ENCODE measurements at regions not wholly inside any gene's neighbourhood (a gene's known extent, or its start where the extent isn't known, plus 50 kb on each side); places are given as distances from the start of the nearest gene placed in this dataset.
A peak's percentile ranks its signal among the peaks of the same experiment; 100 is the strongest.
"Not testable (repeated sequence)": the region's sequence is repeated elsewhere in the genome, so short reads cannot be mapped to it uniquely, and the experiment has no call there.

- no peak for DNase-seq (ENCODE audit: low read depth)
- no peak overlapping the region for H3K4me3 ChIP-seq (ENCODE audit: low read depth, low read length)
- TF ChIP-seq CTCF (conservative IDR thresholded peaks at IDR 0.05; ENCODE audit: low read depth, low read length) = no peak
Observed at GRCh38 chr13:37966266-37966665, 96.7 kb upstream of the TRPC4 start.

- peak; percentile 50 for TF ChIP-seq CTCF (conservative IDR thresholded peaks at IDR 0.05; ENCODE audit: low read depth, low read length)
- DNase-seq (ENCODE audit: low read depth) = peak; percentile 35
- no peak overlapping the region for H3K4me3 ChIP-seq (ENCODE audit: low read depth, low read length)
Observed at GRCh38 chr13:37960427-37960826, 90.9 kb upstream of the TRPC4 start.

DNA sequence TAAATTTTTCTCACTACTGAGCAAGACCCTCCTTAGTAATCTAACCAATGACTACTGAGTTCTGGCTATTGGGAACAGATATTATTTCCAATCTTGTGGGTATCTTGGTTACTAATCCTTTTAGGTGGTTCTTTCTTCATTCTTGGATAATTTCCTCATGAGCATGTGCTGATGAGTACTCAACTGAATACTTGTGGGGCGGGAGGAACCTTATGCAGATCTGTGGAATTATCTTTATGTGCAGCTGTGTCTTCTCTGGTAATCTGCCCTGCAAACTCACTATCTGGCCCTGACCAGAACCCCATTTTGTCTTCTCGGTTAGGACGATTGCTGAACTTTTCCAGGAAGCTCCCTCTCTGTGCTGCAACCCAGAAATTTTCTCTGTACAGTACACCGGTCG lies 89.7 kb upstream of the TRPC4 start:
- no peak for DNase-seq (ENCODE audit: low read depth)
- H3K4me3 ChIP-seq (ENCODE audit: low read depth, low read length) = no peak overlapping the region

DNA sequence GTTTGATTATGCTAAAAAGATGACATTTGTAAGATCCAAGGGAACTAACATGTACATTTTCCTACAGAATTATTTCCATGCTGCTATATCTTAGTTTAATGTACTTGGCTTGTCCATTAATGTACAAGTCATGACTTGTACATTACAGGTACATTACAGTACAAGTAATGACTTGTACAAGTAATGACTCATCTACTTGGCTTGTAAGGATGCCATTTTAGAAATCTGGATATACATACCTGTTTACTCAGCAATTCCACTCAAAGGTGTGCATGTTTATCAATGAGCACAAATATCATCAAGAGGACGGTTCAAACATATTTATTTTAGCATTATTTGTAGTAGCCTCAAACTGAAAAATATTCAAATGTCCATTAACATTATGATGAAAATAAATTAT lies 87.0 kb upstream of the TRPC4 start:
- TF ChIP-seq CTCF (conservative IDR thresholded peaks at IDR 0.05; ENCODE audit: low read depth, low read length) = no peak
- no peak overlapping the region for H3K4me3 ChIP-seq (ENCODE audit: low read depth, low read length)
- DNase-seq (ENCODE audit: low read depth) = no peak

More for the DNA sequence above, 89.7 kb upstream of the TRPC4 start:
- no peak for TF ChIP-seq CTCF (conservative IDR thresholded peaks at IDR 0.05; ENCODE audit: low read depth, low read length)

DNA sequence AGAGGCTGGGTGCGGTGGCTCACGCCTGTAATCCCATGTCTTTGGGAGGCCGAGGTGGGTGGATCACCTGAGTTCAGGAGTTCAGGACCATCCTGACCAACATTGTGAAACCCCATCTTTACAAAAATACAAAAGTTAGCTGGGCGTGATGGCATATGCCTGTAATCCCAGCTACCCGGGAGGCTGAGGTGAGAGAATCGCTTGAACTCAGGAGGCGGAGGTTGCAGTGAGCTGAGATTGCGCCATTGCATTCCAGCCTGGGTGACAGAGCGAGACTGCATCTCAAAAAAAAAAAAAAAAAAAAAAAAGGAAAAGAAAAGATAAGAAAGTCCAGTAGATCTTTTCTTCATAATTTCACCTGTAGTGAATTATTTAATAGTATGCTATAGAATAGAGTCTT lies 85.0 kb upstream of the TRPC4 start:
- not testable (repeated sequence) for DNase-seq (ENCODE audit: low read depth); H3K4me3 ChIP-seq (ENCODE audit: low read depth, low read length)

- H3K4me3 ChIP-seq (ENCODE audit: low read depth, low read length) = no peak overlapping the region
- no peak for TF ChIP-seq CTCF (conservative IDR thresholded peaks at IDR 0.05; ENCODE audit: low read depth, low read length)
- DNase-seq (ENCODE audit: low read depth) = no peak
Observed at GRCh38 chr13:37954191-37954590, 84.6 kb upstream of the TRPC4 start.

DNA sequence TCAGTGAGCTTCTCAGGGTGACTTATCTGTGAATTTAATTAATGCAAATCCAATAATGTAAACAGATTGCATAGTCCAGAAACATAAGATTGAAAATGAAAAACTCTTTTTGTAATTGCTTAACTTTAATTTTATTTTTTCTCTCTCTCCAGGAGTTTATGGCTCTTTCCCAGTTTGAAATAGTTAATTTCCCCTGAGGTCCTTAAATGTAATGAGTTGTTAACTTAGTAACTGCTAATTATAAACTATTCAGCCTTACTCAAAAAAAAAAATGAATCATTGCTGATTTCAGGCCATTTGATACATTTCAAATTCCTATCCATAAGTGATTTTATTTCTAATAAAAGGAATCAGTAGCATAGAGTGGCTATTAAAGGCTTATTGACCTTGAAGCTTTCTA lies 84.1 kb upstream of the TRPC4 start:
- DNase-seq (ENCODE audit: low read depth) = no peak
- no peak overlapping the region for H3K4me3 ChIP-seq (ENCODE audit: low read depth, low read length)
- TF ChIP-seq CTCF (conservative IDR thresholded peaks at IDR 0.05; ENCODE audit: low read depth, low read length) = no peak

GRCh38 chr13:37950016-37950415 lies 80.4 kb upstream of the TRPC4 start:
- no peak for TF ChIP-seq CTCF (conservative IDR thresholded peaks at IDR 0.05; ENCODE audit: low read depth, low read length)
- DNase-seq (ENCODE audit: low read depth) = no peak

More at GRCh38 chr13:37950016-37950415, 80.4 kb upstream of the TRPC4 start:
- no peak overlapping the region for H3K4me3 ChIP-seq (ENCODE audit: low read depth, low read length)
